ENCODE measurements at regions not wholly inside any gene's neighbourhood (a gene's known extent, or its start where the extent isn't known, plus 50 kb on each side); places are given as distances from the start of the nearest gene placed in this dataset.

GRCh38 chr4:60913671-60914070, 286.5 kb upstream of the ADGRL3 start:
- TF ChIP-seq CTCF (conservative IDR thresholded peaks at IDR 0.05; ENCODE audit: low read depth, low read length) (no peak), EZH2 (IDR thresholded peaks at IDR 0.05; ENCODE audit: borderline replicate concordance, low read depth, low read length, poor library complexity, severe bottlenecking) (no peak)
